ENCODE measurements at regions not wholly inside any gene's neighbourhood (a gene's known extent, or its start where the extent isn't known, plus 50 kb on each side); places are given as distances from the start of the nearest gene placed in this dataset.

DNA sequence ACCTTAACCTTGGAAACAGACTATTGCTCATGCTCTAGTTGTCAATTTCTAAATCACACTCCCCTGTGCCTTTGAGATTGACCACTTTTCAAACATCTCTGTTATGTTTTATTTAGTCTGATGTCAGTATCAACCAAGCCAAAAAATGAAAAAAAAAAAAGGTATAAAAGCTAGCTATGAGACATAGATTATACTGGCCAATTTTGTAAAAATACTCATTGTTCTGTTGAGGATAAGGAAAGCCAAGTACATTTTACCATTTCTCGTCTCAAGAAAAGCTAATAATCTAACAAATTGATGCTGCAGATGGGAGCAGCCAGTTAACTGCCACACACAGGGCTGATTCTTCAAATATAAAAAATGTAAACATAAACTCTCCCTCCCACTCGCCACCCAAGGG lies 572.6 kb upstream of the KLF12 start:
- DNase-seq, result no peak

DNA sequence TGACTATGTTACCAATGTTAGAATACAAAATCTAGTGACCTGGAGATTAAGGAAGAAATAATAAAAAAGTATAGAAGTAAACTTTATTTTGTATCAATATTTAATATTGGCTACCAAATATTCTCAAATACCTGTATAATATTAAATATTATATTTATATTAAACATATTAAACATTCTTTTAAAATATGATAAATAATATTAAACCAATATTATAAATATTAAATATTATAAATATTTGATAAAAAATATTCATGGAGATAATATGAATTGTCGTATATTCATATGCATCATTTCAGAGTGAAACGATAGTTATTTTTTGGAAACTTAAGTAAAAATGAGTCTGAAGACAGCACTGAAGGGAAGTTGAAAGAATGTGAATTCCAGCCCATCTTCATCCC lies 571.2 kb upstream of the KLF12 start:
- no peak for DNase-seq

DNA sequence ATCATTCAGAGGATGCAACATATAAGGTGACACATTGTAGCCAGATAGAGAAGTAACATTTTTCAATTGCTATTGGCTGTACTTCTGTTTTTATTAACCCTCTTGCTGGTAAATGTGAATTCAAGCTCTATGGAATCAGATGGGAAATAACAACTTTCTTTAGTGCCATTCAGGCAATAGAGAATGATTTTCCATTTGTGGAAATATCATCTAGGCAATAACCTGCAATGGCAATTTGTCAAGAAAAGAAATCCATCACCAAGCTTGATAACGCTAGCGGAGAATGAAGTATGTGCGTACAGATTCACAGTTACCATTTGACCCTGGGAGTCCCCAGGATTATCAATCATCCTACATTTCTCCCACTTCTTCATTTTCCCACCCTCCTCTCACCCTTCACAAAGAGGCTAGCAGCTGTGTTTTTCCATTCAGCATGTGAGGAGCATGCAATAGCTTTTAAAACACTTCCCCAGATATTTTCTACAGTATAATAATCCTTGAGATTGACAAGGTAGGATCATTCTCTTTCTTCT lies 569.7 kb upstream of the KLF12 start:
- no peak for DNase-seq

- no peak for DNase-seq
Measured at GRCh38 chr13:74696148-74696922, 562.1 kb upstream of the KLF12 start.

GRCh38 chr13:74695021-74695800 lies 561.0 kb upstream of the KLF12 start:
- no peak for DNase-seq

DNA sequence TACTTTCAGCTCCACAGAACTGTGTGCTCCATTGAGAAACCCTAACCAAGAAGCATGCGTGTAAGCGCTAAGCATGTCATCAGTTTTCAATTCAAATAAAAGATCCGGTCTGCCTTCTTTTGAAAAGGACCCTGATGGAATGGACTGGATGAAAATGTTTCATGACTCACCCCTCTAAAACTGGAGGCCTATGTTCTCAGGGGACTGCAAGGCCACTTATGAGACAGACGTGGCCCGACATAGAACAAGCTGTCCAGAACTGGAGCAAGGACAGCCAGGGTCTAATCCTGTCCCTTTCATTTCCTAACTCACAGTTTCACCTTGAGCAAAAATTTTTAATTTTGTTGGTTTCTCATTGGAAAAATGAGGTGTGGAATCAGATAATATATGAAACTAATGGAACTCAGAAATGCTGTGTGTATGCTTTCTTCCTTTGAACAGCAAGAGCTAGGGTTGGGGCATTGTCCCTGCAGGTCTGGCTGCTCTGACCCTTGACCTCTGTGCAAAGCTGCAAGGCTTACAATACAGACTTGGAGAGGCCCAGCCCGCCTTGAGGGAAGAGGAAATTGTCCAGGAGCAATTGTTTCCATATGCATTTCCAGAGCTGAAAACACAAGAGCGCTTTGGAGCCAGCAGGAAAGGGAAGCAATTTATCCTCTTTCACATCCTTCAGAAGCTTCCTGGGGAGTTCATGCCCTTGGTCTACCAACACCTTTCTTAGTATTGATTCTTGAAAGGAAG lies 553.4 kb upstream of the KLF12 start:
- DNase-seq, result no peak

GRCh38 chr13:74683411-74683810 lies 549.2 kb upstream of the KLF12 start:
- DNase-seq, result no peak

GRCh38 chr13:74682746-74683145 lies 548.5 kb upstream of the KLF12 start:
- no peak for DNase-seq

DNA sequence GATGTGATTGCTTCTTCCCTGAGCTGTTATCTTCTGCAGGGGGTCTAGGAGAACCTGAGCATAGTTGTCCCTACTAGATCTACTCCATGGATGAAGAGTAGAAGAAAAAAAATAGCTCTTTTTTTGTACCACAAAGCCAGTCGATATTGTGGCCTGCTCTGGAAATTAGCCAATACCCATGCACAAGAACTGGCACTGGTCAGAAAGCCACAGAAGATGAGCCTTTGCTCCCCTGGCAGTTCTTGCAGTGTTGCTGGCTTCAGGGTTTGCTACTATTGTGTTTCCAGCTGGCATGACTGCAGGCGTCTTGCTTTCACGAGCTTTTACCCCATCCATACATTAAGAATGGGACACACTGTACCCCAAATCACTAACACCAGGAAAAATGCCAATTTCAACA lies 547.7 kb upstream of the KLF12 start:
- no peak for DNase-seq

DNA sequence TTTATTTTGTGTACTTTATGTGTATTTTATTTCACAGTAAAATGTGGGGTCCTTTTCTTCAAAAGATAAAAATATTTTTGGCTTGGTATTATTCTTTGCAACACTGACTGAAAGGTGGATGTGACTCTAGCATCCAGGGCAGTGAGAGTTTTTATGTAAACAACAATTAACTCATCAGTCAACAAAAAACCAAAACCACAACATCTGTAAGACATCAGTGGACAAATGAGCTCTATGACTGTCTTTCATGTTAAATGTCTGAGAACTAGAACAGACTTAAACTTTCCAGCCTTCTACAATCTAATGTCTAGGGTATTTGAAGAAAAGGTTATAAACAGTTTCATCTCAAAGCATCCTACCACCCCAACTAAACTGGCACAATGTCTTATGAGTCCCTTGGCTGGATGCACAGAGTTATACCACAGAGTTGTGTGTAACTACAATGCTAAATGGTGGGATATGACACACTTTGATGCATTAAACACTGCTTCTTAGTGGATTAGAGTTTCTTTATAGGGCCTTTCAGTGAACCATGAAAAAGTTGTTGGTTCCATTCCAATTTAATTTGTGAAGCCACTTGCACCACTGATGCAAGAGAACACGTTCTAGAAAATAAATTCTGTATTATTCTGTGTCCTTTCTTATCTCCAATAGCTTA lies 544.2 kb upstream of the KLF12 start:
- no peak for DNase-seq

GRCh38 chr13:74675972-74676371 lies 541.8 kb upstream of the KLF12 start:
- DNase-seq, result no peak

GRCh38 chr13:74675182-74675581 lies 541.0 kb upstream of the KLF12 start:
- DNase-seq, result no peak

DNA sequence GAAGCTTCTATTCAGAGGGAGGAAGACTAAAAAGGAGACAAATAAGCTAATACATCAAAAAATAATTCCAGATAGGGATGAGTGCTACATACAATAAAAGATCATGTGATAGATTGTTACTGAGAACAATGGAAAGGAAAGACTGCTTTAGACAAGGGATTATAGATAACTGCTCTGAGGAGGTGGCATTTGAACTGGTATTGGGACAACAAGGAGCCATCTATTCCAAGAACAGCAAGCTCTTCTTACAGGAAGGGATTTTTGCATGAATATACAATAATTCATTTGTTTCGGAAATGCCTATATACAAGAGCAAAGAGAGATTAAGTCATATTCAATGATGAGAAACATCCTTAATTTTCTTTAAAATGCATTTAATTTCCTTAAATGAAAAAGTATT lies 540.5 kb upstream of the KLF12 start:
- no peak for DNase-seq

GRCh38 chr13:74669149-74669548 lies 534.9 kb upstream of the KLF12 start:
- DNase-seq, result no peak

GRCh38 chr13:74667656-74668203 lies 533.5 kb upstream of the KLF12 start:
- no peak for DNase-seq

GRCh38 chr13:74662905-74663304 lies 528.7 kb upstream of the KLF12 start:
- DNase-seq, result no peak

DNA sequence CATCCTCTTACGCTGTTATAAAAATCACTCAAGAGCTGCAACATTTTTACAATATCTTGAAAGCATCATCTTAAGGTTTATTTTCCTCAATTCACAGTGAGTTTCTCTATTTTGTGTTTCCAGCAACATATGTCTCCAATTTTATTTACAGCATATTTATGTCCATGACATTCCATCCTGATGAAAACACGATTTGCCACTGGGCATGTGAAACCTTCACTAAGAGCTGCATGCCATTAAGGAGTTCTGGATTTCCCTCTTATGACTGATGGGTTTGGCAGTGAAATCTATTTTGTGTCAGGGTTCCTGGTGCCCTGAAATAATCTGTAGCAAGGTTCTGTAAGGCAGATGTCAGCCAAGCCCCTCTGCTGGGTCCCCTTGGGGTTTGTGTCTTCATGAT lies 527.6 kb upstream of the KLF12 start:
- DNase-seq, result no peak

GRCh38 chr13:74657765-74658164 lies 523.6 kb upstream of the KLF12 start:
- DNase-seq, result no peak

- no peak for DNase-seq
Measured at GRCh38 chr13:74651121-74651520, 516.9 kb upstream of the KLF12 start.

GRCh38 chr13:74647991-74648390 lies 513.8 kb upstream of the KLF12 start:
- no peak for DNase-seq

DNA sequence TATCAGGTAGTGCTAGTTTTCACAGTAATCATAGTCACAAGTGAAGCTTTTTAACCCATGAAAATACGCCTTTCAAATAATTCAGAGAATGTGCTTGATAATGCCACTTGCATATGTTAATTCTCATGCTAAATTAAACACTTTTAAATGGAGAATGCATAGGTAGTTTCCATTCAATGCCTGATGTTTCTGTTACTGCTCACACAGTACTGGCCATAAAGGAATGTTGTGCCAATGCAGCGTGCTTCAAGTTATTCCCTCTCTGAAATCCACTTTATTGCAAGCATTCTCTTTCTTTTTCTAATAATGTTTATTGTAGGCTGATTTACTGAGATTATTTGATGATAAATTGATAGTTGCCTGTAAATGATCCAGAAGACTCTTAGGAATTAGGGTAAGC lies 513.0 kb upstream of the KLF12 start:
- DNase-seq, result no peak

GRCh38 chr13:74646091-74646490 lies 511.9 kb upstream of the KLF12 start:
- DNase-seq, result peak; percentile 18

DNA sequence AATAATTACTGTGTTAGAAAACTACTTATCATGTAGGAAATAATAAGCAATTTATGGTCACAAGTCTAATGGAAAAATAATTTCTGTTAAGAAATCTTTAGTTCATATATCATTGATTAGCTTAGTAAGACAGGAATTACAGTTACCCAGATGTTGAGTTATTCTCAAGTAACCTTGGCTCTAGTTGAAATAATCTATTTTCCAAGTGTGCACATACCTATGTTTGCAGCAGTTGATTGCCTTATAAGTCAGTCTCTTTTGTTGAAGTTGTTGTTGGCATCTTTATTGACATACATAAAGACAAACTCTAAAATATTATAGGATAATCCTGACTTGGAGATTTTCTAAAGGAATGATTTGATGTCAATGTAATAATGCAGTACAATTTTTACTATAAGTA lies 511.4 kb upstream of the KLF12 start:
- DNase-seq, result no peak

Measured in NCI-H1694 (cell line).